OCI-LY7 (cell line): ENCODE measurements at regions not wholly inside any gene's neighbourhood (a gene's known extent, or its start where the extent isn't known, plus 50 kb on each side); places are given as distances from the start of the nearest gene placed in this dataset.

Experiments used
- BruUV-seq: library from RNA; stranded (reverse); fragments of 400-500 nt; replicated peaks from 2 replicates; lab custom pipeline; 2021; lab: Mats Ljungman, UMichigan
- CTCF ChIA-PET: fragments of 300-600 bp; sonication (Branson Sonifier 250); formaldehyde crosslinking; loops from one replicate; lab custom pipeline; 2022; ENCODE audit warnings: antibody characterized with exemption; ENCODE audit not compliant: unreplicated experiment; lab: Charles Lee
- POLR2A ChIA-PET: fragments of 300-600 bp; sonication (Branson Sonifier 250); formaldehyde crosslinking; loops from one replicate; lab custom pipeline; 2022; ENCODE audit warnings: antibody characterized with exemption; lab: Charles Lee
- DNase-seq: peaks from one replicate; pipeline ENCODE4 v3.0.0-alpha.2; 2015; ENCODE audit warnings: low spot score
- H2AFZ ChIP-seq: fragments of 200-600 bp; sonication (generic), shearing (Covaris generic); 2 replicates; pipeline ENCODE4 v1.6.1; 2014; ENCODE audit warnings: mild to moderate bottlenecking, antibody characterized with exemption, low read length, moderate library complexity
- H3K27ac ChIP-seq: fragments of 200-600 bp; sonication (generic); 2 replicates; pipeline ENCODE4 v1.5.1; 2014; ENCODE audit warnings: mixed run types, low read depth, mild to moderate bottlenecking, moderate library complexity, low read length, inconsistent platforms; ENCODE audit not compliant: poor library complexity, severe bottlenecking
- H3K36me3 ChIP-seq: fragments of 200-600 bp; sonication (generic); 2 replicates; pipeline ENCODE4 v1.6.1; 2014; ENCODE audit warnings: mild to moderate bottlenecking, antibody characterized with exemption, low read length, moderate library complexity, mixed read lengths; ENCODE audit not compliant: insufficient read depth
- H3K4me1 ChIP-seq: fragments of 200-600 bp; sonication (generic); 2 replicates; pipeline ENCODE4 v1.5.1; 2014; ENCODE audit warnings: mild to moderate bottlenecking, low read length; ENCODE audit not compliant: insufficient read depth, poor library complexity, severe bottlenecking
- H3K4me2 ChIP-seq: fragments of 200-600 bp; sonication (generic); 2 replicates; pipeline ENCODE4 v1.6.1; 2014; ENCODE audit warnings: mild to moderate bottlenecking, low read length
- H3K4me3 ChIP-seq: fragments of 200-600 bp; sonication (generic); 2 replicates; pipeline ENCODE4 v1.5.1; 2014; ENCODE audit warnings: mild to moderate bottlenecking, low read depth, low read length; ENCODE audit not compliant: poor library complexity, severe bottlenecking
- H3K79me2 ChIP-seq: fragments of 200-600 bp; sonication (generic); 2 replicates; pipeline ENCODE4 v1.6.1; 2016; ENCODE audit warnings: low read depth, mild to moderate bottlenecking, low read length, moderate library complexity, mixed read lengths; ENCODE audit not compliant: insufficient read depth
- H3K9me2 ChIP-seq: fragments of 200-600 bp; sonication (generic); 2 replicates; pipeline ENCODE4 v1.6.1; 2016; ENCODE audit warnings: mild to moderate bottlenecking, low read length, mixed read lengths; ENCODE audit not compliant: insufficient read depth
- H3K9me3 ChIP-seq: fragments of 200-600 bp; sonication (generic); 2 replicates; pipeline ENCODE4 v1.6.1; 2014; ENCODE audit warnings: mild to moderate bottlenecking, mixed run types, low read length, mixed read lengths
- H4K20me1 ChIP-seq: fragments of 200-600 bp; sonication (generic); 2 replicates; pipeline ENCODE4 v1.6.1; 2014; ENCODE audit warnings: mild to moderate bottlenecking, antibody characterized with exemption, low read length, moderate library complexity, mixed read lengths; ENCODE audit not compliant: insufficient read depth
- CTCF ChIP-seq: fragments of 200-600 bp; sonication (generic); conservative IDR thresholded peaks from 2 replicates; pipeline ENCODE4 v1.5.1; 2014; ENCODE audit warnings: mild to moderate bottlenecking, antibody characterized with exemption, low read length, moderate library complexity, mixed read lengths
- EZH2phosphoT487 ChIP-seq: fragments of 200-600 bp; sonication (generic); IDR thresholded peaks from 2 replicates; pipeline ENCODE4 v1.6.1; 2018; ENCODE audit warnings: low read depth, borderline replicate concordance, mild to moderate bottlenecking, mixed run types, antibody characterized with exemption, low read length, moderate library complexity, mixed read lengths
- intact Hi-C: fragments of 100-400 bp; cut with micrococcal nuclease; formaldehyde crosslinking; loops from one replicate; pipeline ENCODE4 v1.10.0; 2022; ENCODE audit not compliant: unreplicated experiment

- TF ChIP-seq EZH2phosphoT487, result no peak
- TF ChIP-seq CTCF, result peak; percentile 96
- no TSS peak for BruUV-seq
- peak overlapping the region; percentile 58 for H3K4me2 ChIP-seq
- ChIA-PET POLR2A (interaction anchor here (0.5 to 1.6 kb wide), 15 partner anchors 11 to 871 kb away, joined by 3 to 7 read pairs (median 3); no protein-coding TSS in a partner anchor), CTCF (interaction anchor here (0.5 to 2.3 kb wide), 6 partner anchors 9 to 330 kb away, joined by 3 to 16 read pairs (median 3); no protein-coding TSS in a partner anchor)
- H3K79me2 ChIP-seq, result no peaks in the 10 kb centered on the region
- peak overlapping the region; percentile 13 for H3K4me3 ChIP-seq
- H4K20me1 ChIP-seq, result no peaks in the 10 kb centered on the region
- peak overlapping the region; percentile 87; the same call in 1 of the 2 replicates for H2AFZ ChIP-seq
- H3K36me3 ChIP-seq, result no peaks in the 10 kb centered on the region
- H3K9me3 ChIP-seq, result no peaks in the 10 kb centered on the region
- DNase-seq, result peak; percentile 89
- no peak overlapping the region for H3K27ac ChIP-seq
- H3K9me2 ChIP-seq, result no peaks in the 10 kb centered on the region
- intact Hi-C loops, result loop anchor here (1.0 to 10.0 kb wide), 7 partner anchors 94 to 1243 kb away; partner anchors contain the start of gene CD28
- H3K4me1 ChIP-seq, result peaks cover 35% of the 10 kb centered on the region
Observed at GRCh38 chr2:203814661-203815540, 52.7 kb upstream of the CTLA4 start.

GRCh38 chr2:203815541-203815898 lies 52.1 kb upstream of the CTLA4 start:
- H3K4me3 ChIP-seq, result no peak overlapping the region
- no peak for TF ChIP-seq EZH2phosphoT487
- no peak; the same call in 1 of the 2 replicates for TF ChIP-seq CTCF
- H2AFZ ChIP-seq, result peak overlapping the region; percentile 87; the same call in 1 of the 2 replicates
- no peaks in the 10 kb centered on the region for H3K36me3 ChIP-seq
- BruUV-seq, result no TSS peak
- H3K4me1 ChIP-seq, result peaks cover 40% of the 10 kb centered on the region
- H3K9me3 ChIP-seq, result no peaks in the 10 kb centered on the region
- intact Hi-C loops, result loop anchor here (1.0 to 10.0 kb wide), 6 partner anchors 94 to 1243 kb away; no protein-coding TSS in a partner anchor
- H4K20me1 ChIP-seq, result no peaks in the 10 kb centered on the region
- CTCF ChIA-PET, result interaction anchor here (0.7 to 2.3 kb wide), 5 partner anchors 9 to 330 kb away, joined by 3 to 16 read pairs (median 3); no protein-coding TSS in a partner anchor
- POLR2A ChIA-PET, result interaction anchor here (1.0 to 1.6 kb wide), 8 partner anchors 17 to 346 kb away, joined by 3 to 7 read pairs (median 4); no protein-coding TSS in a partner anchor
- H3K27ac ChIP-seq, result no peak overlapping the region
- no peaks in the 10 kb centered on the region for H3K9me2 ChIP-seq
- 0 out of 2 replicates have a peak overlapping the region, but pooled peaks have one; percentile 10 for H3K4me2 ChIP-seq
- no peak for DNase-seq
- no peaks in the 10 kb centered on the region for H3K79me2 ChIP-seq
